Neural cell (in vitro differentiated cells): ENCODE measurements at regions not wholly inside any gene's neighbourhood (a gene's known extent, or its start where the extent isn't known, plus 50 kb on each side); places are given as distances from the start of the nearest gene placed in this dataset.
"Not testable (repeated sequence)": the region's sequence is repeated elsewhere in the genome, so short reads cannot be mapped to it uniquely, and the experiment has no call there.

Source experiments
- H2AFZ ChIP-seq: fragments of 200-600, 300-800 bp; sonication (generic), shearing (Covaris generic); 2 replicates; pipeline ENCODE4 v1.6.0; 2014; ENCODE audit warnings: low read depth, mild to moderate bottlenecking, antibody characterized with exemption, low read length, moderate library complexity
- H3F3A ChIP-seq: fragments of 200-600 bp; shearing (Covaris generic); 2 replicates; pipeline ENCODE4 v1.6.1; 2016; ENCODE audit warnings: mild to moderate bottlenecking, moderate library complexity, mixed read lengths, antibody characterized with exemption, low read length; ENCODE audit not compliant: insufficient read depth, poor library complexity, severe bottlenecking
- H3K27ac ChIP-seq: fragments of 200-600, 300-800 bp; sonication (generic), shearing (Covaris generic); 2 replicates; pipeline ENCODE4 v1.5.1; 2014; ENCODE audit warnings: mild to moderate bottlenecking, low read length, moderate library complexity
- H3K27me3 ChIP-seq: fragments of 300-800, 200-600 bp; sonication (generic), shearing (Covaris generic); 2 replicates; pipeline ENCODE4 v1.6.0; 2014; ENCODE audit warnings: mild to moderate bottlenecking, low read depth, low read length, moderate library complexity; ENCODE audit not compliant: insufficient read depth
- H3K36me3 ChIP-seq: fragments of 300-800, 200-600 bp; sonication (generic), shearing (Covaris generic); 2 replicates; pipeline ENCODE4 v1.5.1; 2014; ENCODE audit warnings: mild to moderate bottlenecking, antibody characterized with exemption, low read length, moderate library complexity; ENCODE audit not compliant: insufficient read depth
- H3K4me2 ChIP-seq: fragments of 300-800, 200-600 bp; sonication (generic), shearing (Covaris generic); 2 replicates; pipeline ENCODE4 v1.6.0; 2014; ENCODE audit warnings: mild to moderate bottlenecking, low read length
- H3K4me3 ChIP-seq: fragments of 300-800, 200-600 bp; sonication (generic), shearing (Covaris generic); 2 replicates; pipeline ENCODE4 v1.5.1; 2014; ENCODE audit warnings: mild to moderate bottlenecking, low read length, moderate library complexity
- H3K79me2 ChIP-seq: fragments of 200-600 bp; shearing (Covaris generic); replicated peaks from 2 replicates; pipeline ENCODE4 v1.6.0; 2014; ENCODE audit warnings: mild to moderate bottlenecking, low read length, moderate library complexity; ENCODE audit not compliant: insufficient read depth
- H3K9ac ChIP-seq: fragments of 300-800, 200-600 bp; sonication (generic), shearing (Covaris generic); 2 replicates; pipeline ENCODE4 v1.6.1; 2016; ENCODE audit warnings: mild to moderate bottlenecking, low read length, mixed read lengths
- H3K9me2 ChIP-seq: fragments of 200-600 bp; shearing (Covaris generic); 2 replicates; pipeline ENCODE4 v1.6.1; 2016; ENCODE audit warnings: mild to moderate bottlenecking, low read length, mixed read lengths; ENCODE audit not compliant: insufficient read depth
- H3K9me3 ChIP-seq: fragments of 200-600, 300-800 bp; sonication (generic), shearing (Covaris generic); 2 replicates; pipeline ENCODE4 v1.6.1; 2016; ENCODE audit warnings: mild to moderate bottlenecking, mixed run types, low read length, moderate library complexity, mixed read lengths
- H4K20me1 ChIP-seq: fragments of 200-600 bp; shearing (Covaris generic); 2 replicates; pipeline ENCODE4 v1.6.1; 2016; ENCODE audit warnings: mild to moderate bottlenecking, mixed run types; ENCODE audit not compliant: insufficient read depth
- EP300 ChIP-seq: fragments of 450-650 bp; conservative IDR thresholded peaks from 2 replicates; pipeline ENCODE4 v1.6.1; 2014; ENCODE audit warnings: antibody characterized with exemption, mild to moderate bottlenecking, moderate library complexity; ENCODE audit not compliant: poor library complexity, severe bottlenecking
- MXI1 ChIP-seq: fragments of 450-650 bp; conservative IDR thresholded peaks from 2 replicates; pipeline ENCODE4 v1.6.1; 2014; ENCODE audit warnings: antibody characterized with exemption, mild to moderate bottlenecking; ENCODE audit not compliant: poor library complexity, severe bottlenecking
- POLR2AphosphoS5 ChIP-seq: IDR thresholded peaks from 2 replicates; pipeline ENCODE4 v1.6.1; 2012
- RAD21 ChIP-seq: fragments of 450-650 bp; conservative IDR thresholded peaks from 2 replicates; pipeline ENCODE4 v1.6.1; 2014; ENCODE audit warnings: antibody characterized with exemption, mild to moderate bottlenecking, moderate library complexity
- SMC3 ChIP-seq: fragments of 450-650 bp; conservative IDR thresholded peaks from 2 replicates; pipeline ENCODE4 v1.6.1; 2014; ENCODE audit warnings: antibody characterized with exemption, mild to moderate bottlenecking, moderate library complexity; ENCODE audit not compliant: poor library complexity
- TAF1 ChIP-seq: IDR thresholded peaks from 2 replicates; pipeline ENCODE4 v1.6.1; 2012; ENCODE audit warnings: low read depth
- TF ChIP-seq, protein P1 (sequence below): fragments of 450-650 bp; IDR thresholded peaks from 2 replicates; pipeline ENCODE4 v1.5.1; 2014; ENCODE audit warnings: antibody characterized with exemption, mild to moderate bottlenecking, moderate library complexity; ENCODE audit not compliant: poor library complexity, severe bottlenecking
- TF ChIP-seq, protein P2 (sequence below): IDR thresholded peaks from 2 replicates; pipeline ENCODE4 v1.6.1; 2012; ENCODE audit warnings: borderline replicate concordance

DNA sequence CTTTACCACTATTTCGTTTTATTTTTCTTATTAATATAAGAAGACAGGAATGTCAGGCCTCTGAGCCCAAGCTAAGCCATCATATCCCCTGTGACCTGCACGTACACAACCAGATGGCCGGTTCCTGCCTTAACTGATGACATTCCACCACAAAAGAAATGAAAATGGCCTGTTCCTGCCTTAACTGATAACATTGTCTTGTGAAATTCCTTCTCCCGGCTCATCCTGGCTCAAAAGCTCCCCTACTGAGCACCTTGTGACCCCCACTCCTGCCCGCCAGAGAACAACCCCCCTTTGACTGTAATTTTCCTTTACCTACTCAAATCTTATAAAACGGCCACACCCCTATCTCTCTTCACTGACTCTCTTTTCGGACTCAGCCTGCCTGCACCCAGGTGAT, 101.8 kb upstream of the UST start:
- not testable (repeated sequence) for H4K20me1 ChIP-seq, H3K27ac ChIP-seq, H3K4me3 ChIP-seq, H2AFZ ChIP-seq, H3K36me3 ChIP-seq, H3K79me2 ChIP-seq, H3K9me3 ChIP-seq, H3K27me3 ChIP-seq, H3K4me2 ChIP-seq, H3F3A ChIP-seq, H3K9me2 ChIP-seq, H3K9ac ChIP-seq

GRCh38 chr6:148648754-148649453, 97.9 kb upstream of the UST start:
- no peak overlapping the region for H3K4me3 ChIP-seq
- no peak overlapping the region for H3K4me2 ChIP-seq
- no peaks in the 10 kb centered on the region for H4K20me1 ChIP-seq
- no peak overlapping the region for H2AFZ ChIP-seq
- no peak overlapping the region for H3K27ac ChIP-seq
- H3K27me3 ChIP-seq = no peaks in the 10 kb centered on the region
- no peaks in the 10 kb centered on the region for H3F3A ChIP-seq
- TF ChIP-seq, protein P1, sequence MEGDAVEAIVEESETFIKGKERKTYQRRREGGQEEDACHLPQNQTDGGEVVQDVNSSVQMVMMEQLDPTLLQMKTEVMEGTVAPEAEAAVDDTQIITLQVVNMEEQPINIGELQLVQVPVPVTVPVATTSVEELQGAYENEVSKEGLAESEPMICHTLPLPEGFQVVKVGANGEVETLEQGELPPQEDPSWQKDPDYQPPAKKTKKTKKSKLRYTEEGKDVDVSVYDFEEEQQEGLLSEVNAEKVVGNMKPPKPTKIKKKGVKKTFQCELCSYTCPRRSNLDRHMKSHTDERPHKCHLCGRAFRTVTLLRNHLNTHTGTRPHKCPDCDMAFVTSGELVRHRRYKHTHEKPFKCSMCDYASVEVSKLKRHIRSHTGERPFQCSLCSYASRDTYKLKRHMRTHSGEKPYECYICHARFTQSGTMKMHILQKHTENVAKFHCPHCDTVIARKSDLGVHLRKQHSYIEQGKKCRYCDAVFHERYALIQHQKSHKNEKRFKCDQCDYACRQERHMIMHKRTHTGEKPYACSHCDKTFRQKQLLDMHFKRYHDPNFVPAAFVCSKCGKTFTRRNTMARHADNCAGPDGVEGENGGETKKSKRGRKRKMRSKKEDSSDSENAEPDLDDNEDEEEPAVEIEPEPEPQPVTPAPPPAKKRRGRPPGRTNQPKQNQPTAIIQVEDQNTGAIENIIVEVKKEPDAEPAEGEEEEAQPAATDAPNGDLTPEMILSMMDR = no peak
- TF ChIP-seq, protein P2, sequence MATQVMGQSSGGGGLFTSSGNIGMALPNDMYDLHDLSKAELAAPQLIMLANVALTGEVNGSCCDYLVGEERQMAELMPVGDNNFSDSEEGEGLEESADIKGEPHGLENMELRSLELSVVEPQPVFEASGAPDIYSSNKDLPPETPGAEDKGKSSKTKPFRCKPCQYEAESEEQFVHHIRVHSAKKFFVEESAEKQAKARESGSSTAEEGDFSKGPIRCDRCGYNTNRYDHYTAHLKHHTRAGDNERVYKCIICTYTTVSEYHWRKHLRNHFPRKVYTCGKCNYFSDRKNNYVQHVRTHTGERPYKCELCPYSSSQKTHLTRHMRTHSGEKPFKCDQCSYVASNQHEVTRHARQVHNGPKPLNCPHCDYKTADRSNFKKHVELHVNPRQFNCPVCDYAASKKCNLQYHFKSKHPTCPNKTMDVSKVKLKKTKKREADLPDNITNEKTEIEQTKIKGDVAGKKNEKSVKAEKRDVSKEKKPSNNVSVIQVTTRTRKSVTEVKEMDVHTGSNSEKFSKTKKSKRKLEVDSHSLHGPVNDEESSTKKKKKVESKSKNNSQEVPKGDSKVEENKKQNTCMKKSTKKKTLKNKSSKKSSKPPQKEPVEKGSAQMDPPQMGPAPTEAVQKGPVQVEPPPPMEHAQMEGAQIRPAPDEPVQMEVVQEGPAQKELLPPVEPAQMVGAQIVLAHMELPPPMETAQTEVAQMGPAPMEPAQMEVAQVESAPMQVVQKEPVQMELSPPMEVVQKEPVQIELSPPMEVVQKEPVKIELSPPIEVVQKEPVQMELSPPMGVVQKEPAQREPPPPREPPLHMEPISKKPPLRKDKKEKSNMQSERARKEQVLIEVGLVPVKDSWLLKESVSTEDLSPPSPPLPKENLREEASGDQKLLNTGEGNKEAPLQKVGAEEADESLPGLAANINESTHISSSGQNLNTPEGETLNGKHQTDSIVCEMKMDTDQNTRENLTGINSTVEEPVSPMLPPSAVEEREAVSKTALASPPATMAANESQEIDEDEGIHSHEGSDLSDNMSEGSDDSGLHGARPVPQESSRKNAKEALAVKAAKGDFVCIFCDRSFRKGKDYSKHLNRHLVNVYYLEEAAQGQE = no peak
- TF ChIP-seq SMC3 (no peak), RAD21 (no peak), TAF1 (no peak), MXI1 (no peak), EP300 (no peak), POLR2AphosphoS5 (no peak)
- H3K79me2 ChIP-seq = no peaks in the 10 kb centered on the region
- no peak overlapping the region for H3K9ac ChIP-seq
- no peaks in the 10 kb centered on the region for H3K9me3 ChIP-seq
- H3K36me3 ChIP-seq = no peaks in the 10 kb centered on the region
- H3K9me2 ChIP-seq = no peaks in the 10 kb centered on the region

- Histone ChIP-seq H3F3A (no peaks in the 10 kb centered on the region), H3K27me3 (no peaks in the 10 kb centered on the region), H3K4me2 (no peak overlapping the region), H3K36me3 (no peaks in the 10 kb centered on the region), H2AFZ (no peak overlapping the region), H3K9me2 (no peaks in the 10 kb centered on the region), H4K20me1 (no peaks in the 10 kb centered on the region), H3K9me3 (no peaks in the 10 kb centered on the region), H3K4me3 (no peak overlapping the region), H3K9ac (no peak overlapping the region), H3K27ac (no peak overlapping the region), H3K79me2 (no peaks in the 10 kb centered on the region)
- no peak for TF ChIP-seq RAD21
These were observed 97.3 kb upstream of the UST start for GRCh38 chr6:148649454-148649963.
